Adrenal gland (tissue), 5 donors: ENCODE measurements at regions not wholly inside any gene's neighbourhood (a gene's known extent, or its start where the extent isn't known, plus 50 kb on each side); places are given as distances from the start of the nearest gene placed in this dataset.

Source experiments
- POLR2A ChIP-seq, 2 donors: fragments of 450-650 bp; IDR thresholded peaks; one replicate each; pipeline ENCODE4 v1.6.1; 2017; ENCODE audit warnings: antibody characterized with exemption in 2 of 2, mild to moderate bottlenecking in 2 of 2, moderate library complexity in 1 of 2
- TF ChIP-seq, protein P1 (sequence below), 6 experiments: fragments of 450-650 bp in 4 of 6; fragments of 200-600 bp in 2 of 6; sonication (generic) in 1 of 6; IDR thresholded peaks; 1 replicate in 5 of 6; 2 replicates in 1 of 6; pipeline versions ENCODE4 v1.5.1 to v1.8.0; 2016 to 2021; ENCODE audit warnings: antibody characterized with exemption in 6 of 6, mild to moderate bottlenecking in 2 of 6, moderate library complexity in 1 of 6
- donor health status: DM: no; HTN: no; CAD: no.

GRCh38 chr10:10096296-10096695 is 921.4 kb upstream of the CELF2 start:
- TF ChIP-seq, protein P1, sequence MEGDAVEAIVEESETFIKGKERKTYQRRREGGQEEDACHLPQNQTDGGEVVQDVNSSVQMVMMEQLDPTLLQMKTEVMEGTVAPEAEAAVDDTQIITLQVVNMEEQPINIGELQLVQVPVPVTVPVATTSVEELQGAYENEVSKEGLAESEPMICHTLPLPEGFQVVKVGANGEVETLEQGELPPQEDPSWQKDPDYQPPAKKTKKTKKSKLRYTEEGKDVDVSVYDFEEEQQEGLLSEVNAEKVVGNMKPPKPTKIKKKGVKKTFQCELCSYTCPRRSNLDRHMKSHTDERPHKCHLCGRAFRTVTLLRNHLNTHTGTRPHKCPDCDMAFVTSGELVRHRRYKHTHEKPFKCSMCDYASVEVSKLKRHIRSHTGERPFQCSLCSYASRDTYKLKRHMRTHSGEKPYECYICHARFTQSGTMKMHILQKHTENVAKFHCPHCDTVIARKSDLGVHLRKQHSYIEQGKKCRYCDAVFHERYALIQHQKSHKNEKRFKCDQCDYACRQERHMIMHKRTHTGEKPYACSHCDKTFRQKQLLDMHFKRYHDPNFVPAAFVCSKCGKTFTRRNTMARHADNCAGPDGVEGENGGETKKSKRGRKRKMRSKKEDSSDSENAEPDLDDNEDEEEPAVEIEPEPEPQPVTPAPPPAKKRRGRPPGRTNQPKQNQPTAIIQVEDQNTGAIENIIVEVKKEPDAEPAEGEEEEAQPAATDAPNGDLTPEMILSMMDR (IDR thresholded peaks at IDR 0.05): no peak
- no peak for TF ChIP-seq POLR2A (IDR thresholded peaks at IDR 0.05)
